Breast epithelium (tissue), 3 donors: ENCODE measurements at regions not wholly inside any gene's neighbourhood (a gene's known extent, or its start where the extent isn't known, plus 50 kb on each side); places are given as distances from the start of the nearest gene placed in this dataset.

Experiments
- POLR2A ChIP-seq: fragments of 450-650 bp; IDR thresholded peaks from one replicate; pipeline ENCODE4 v1.6.1; 2016; ENCODE audit warnings: antibody characterized with exemption, mild to moderate bottlenecking, moderate library complexity
- POLR2AphosphoS5 ChIP-seq, 3 donors: sonication (generic); formaldehyde crosslinking; IDR thresholded peaks; one replicate each; pipeline ENCODE4 v1.6.1; 2017; ENCODE audit warnings: antibody characterized with exemption in 3 of 3
- TF ChIP-seq, protein P1 (sequence below), 3 donors: fragments of 450-650 bp; IDR thresholded peaks; one replicate each; pipeline ENCODE4 v1.5.1; 2016 to 2017; ENCODE audit warnings: antibody characterized with exemption in 3 of 3, mild to moderate bottlenecking in 3 of 3, moderate library complexity in 3 of 3

DNA sequence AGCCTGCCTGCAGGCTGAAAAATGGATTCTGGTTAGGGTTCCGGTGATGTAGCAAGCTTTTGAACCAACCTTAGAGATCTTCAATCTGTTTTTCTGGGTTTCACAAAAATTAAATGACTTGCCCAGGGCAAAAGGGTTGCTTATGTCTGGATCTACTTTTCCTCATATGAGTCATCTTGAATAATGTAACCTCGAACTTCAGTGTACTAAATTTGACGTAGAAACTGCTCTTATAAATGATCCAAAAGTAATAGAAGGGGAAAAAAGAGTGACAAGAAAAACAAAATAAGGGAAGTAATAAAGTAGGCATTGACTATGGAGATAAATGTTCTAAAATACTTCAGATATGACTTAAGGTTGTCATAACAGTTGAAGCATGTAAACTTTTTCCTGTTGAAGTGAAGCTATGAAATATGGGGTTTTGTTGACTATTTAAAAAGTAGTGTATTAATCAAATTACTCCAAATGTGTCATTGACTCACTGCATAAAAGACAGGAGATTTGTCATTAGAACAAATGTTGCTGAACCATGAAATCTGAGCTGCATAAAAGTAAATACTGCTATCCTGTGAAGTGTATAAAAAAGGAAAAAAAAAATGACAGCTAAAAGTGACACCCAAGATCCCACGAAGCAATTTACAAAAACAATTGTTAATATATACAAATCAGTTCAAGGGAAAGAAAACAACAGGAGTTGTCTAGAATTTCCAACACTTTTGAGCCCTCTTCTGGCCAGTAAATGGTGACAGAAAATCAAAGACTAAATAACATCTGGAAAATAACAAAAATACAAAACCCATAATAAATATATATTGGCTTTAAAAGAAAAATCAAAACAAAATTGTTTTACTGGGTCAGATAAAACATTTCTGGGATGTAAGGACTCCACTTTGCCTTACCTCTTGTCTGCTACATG is 103.6 kb upstream of the SERPINE2 start:
- TF ChIP-seq, protein P1, sequence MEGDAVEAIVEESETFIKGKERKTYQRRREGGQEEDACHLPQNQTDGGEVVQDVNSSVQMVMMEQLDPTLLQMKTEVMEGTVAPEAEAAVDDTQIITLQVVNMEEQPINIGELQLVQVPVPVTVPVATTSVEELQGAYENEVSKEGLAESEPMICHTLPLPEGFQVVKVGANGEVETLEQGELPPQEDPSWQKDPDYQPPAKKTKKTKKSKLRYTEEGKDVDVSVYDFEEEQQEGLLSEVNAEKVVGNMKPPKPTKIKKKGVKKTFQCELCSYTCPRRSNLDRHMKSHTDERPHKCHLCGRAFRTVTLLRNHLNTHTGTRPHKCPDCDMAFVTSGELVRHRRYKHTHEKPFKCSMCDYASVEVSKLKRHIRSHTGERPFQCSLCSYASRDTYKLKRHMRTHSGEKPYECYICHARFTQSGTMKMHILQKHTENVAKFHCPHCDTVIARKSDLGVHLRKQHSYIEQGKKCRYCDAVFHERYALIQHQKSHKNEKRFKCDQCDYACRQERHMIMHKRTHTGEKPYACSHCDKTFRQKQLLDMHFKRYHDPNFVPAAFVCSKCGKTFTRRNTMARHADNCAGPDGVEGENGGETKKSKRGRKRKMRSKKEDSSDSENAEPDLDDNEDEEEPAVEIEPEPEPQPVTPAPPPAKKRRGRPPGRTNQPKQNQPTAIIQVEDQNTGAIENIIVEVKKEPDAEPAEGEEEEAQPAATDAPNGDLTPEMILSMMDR (IDR thresholded peaks at IDR 0.05): no peak
- no peak for TF ChIP-seq POLR2A
- no peak for TF ChIP-seq POLR2AphosphoS5 (IDR thresholded peaks at IDR 0.05)
